ENCODE measurements at regions not wholly inside any gene's neighbourhood (a gene's known extent, or its start where the extent isn't known, plus 50 kb on each side); places are given as distances from the start of the nearest gene placed in this dataset.

- DNase-seq (ENCODE audit: low read depth) = no peak
Measured at GRCh38 chr12:14153803-14154202, 172.4 kb upstream of the GRIN2B start.

GRCh38 chr12:14156606-14157005 lies 175.2 kb upstream of the GRIN2B start:
- no peak for DNase-seq (ENCODE audit: low read depth)

- no peak for DNase-seq (ENCODE audit: low read depth)
Measured at GRCh38 chr12:14157088-14157747, 175.8 kb upstream of the GRIN2B start.

GRCh38 chr12:14164266-14164665 lies 182.9 kb upstream of the GRIN2B start:
- no peak for DNase-seq (ENCODE audit: low read depth)

GRCh38 chr12:14167005-14167628 lies 185.7 kb upstream of the GRIN2B start:
- peak; percentile 39 for DNase-seq (ENCODE audit: low read depth)

- DNase-seq (ENCODE audit: low read depth) = no peak
Measured at GRCh38 chr12:14169281-14169680, 187.9 kb upstream of the GRIN2B start.

- DNase-seq (ENCODE audit: low read depth) = no peak
Measured at GRCh38 chr12:14171106-14171505, 189.7 kb upstream of the GRIN2B start.

- no peak for DNase-seq (ENCODE audit: low read depth)
Measured at GRCh38 chr12:14175206-14175605, 190.3 kb upstream of the ATF7IP start.

- DNase-seq (ENCODE audit: low read depth) = peak; percentile 25
Measured at GRCh38 chr12:14185427-14186192, 179.9 kb upstream of the ATF7IP start.

GRCh38 chr12:14186193-14186502 lies 179.3 kb upstream of the ATF7IP start:
- DNase-seq (ENCODE audit: low read depth) = no peak

- no peak for DNase-seq (ENCODE audit: low read depth)
Measured at GRCh38 chr12:14187002-14187401, 178.5 kb upstream of the ATF7IP start.

- DNase-seq (ENCODE audit: low read depth) = no peak
Measured at GRCh38 chr12:14187966-14188365, 177.5 kb upstream of the ATF7IP start.

- DNase-seq (ENCODE audit: low read depth) = no peak
Measured at GRCh38 chr12:14188744-14189143, 176.7 kb upstream of the ATF7IP start.

- DNase-seq (ENCODE audit: low read depth) = no peak
Measured at GRCh38 chr12:14190694-14191093, 174.8 kb upstream of the ATF7IP start.

- DNase-seq (ENCODE audit: low read depth) = no peak
Measured at GRCh38 chr12:14191612-14192011, 173.9 kb upstream of the ATF7IP start.

GRCh38 chr12:14193639-14194038 lies 171.8 kb upstream of the ATF7IP start:
- DNase-seq (ENCODE audit: low read depth) = no peak

- DNase-seq (ENCODE audit: low read depth) = no peak
Measured at GRCh38 chr12:14194572-14194971, 170.9 kb upstream of the ATF7IP start.

GRCh38 chr12:14199455-14200198 lies 165.9 kb upstream of the ATF7IP start:
- no peak for DNase-seq (ENCODE audit: low read depth)

GRCh38 chr12:14200598-14200997 lies 164.9 kb upstream of the ATF7IP start:
- no peak for DNase-seq (ENCODE audit: low read depth)

- no peak for DNase-seq (ENCODE audit: low read depth)
Measured at GRCh38 chr12:14201291-14201690, 164.2 kb upstream of the ATF7IP start.

- DNase-seq (ENCODE audit: low read depth) = no peak
Measured at GRCh38 chr12:14207905-14208551, 157.5 kb upstream of the ATF7IP start.

- no peak for DNase-seq (ENCODE audit: low read depth)
Measured at GRCh38 chr12:14211947-14212387, 153.5 kb upstream of the ATF7IP start.
